Tibial nerve (tissue), 4 donors: ENCODE measurements at regions not wholly inside any gene's neighbourhood (a gene's known extent, or its start where the extent isn't known, plus 50 kb on each side); places are given as distances from the start of the nearest gene placed in this dataset.

Source experiments
- CTCF ChIP-seq, 5 experiments: fragments of 200-600 bp in 3 of 5; fragments of 450-650 bp in 2 of 5; sonication (generic) in 3 of 5; IDR thresholded peaks; one replicate each; pipeline ENCODE4 v1.5.1; 2016 to 2019; ENCODE audit warnings: antibody characterized with exemption in 5 of 5, mild to moderate bottlenecking in 3 of 5, moderate library complexity in 2 of 5
- EP300 ChIP-seq, 2 donors: sonication (generic); formaldehyde crosslinking; IDR thresholded peaks; one replicate each; pipeline ENCODE4 v1.6.1; 2017; ENCODE audit warnings: antibody characterized with exemption in 2 of 2, mild to moderate bottlenecking in 1 of 2
- POLR2A ChIP-seq, 2 donors: fragments of 450-650 bp; IDR thresholded peaks; one replicate each; pipeline ENCODE4 v1.6.1; 2017; ENCODE audit warnings: antibody characterized with exemption in 2 of 2, mild to moderate bottlenecking in 2 of 2, moderate library complexity in 2 of 2

- TF ChIP-seq CTCF (IDR thresholded peaks at IDR 0.05) (no peak), EP300 (IDR thresholded peaks at IDR 0.05) (no peak), POLR2A (IDR thresholded peaks at IDR 0.05) (no peak)
Measured at GRCh38 chr21:19237608-19238007, 834.0 kb upstream of the TMPRSS15 start.
